ENCODE measurements at regions not wholly inside any gene's neighbourhood (a gene's known extent, or its start where the extent isn't known, plus 50 kb on each side); places are given as distances from the start of the nearest gene placed in this dataset.
A peak's percentile ranks its signal among the peaks of the same experiment; 100 is the strongest.

- H3K27ac ChIP-seq = no peak overlapping the region
- peaks cover 0 to 14% of the 10 kb centered on the region in 2 donors for H3K4me1 ChIP-seq
- TF ChIP-seq CTCF (IDR thresholded peaks at IDR 0.05) = no peak
- DNase-seq = no peak
- no peaks in the 10 kb centered on the region for H3K36me3 ChIP-seq
- H3K9me3 ChIP-seq = no peaks in the 10 kb centered on the region
- intact Hi-C loops (cut with DNase I) = no loop called here
- ATAC-seq = peak; percentile 65
- H3K4me3 ChIP-seq = no peak overlapping the region
- no peaks in the 10 kb centered on the region for H3K27me3 ChIP-seq
Observed at GRCh38 chr17:63039342-63039741, 73.3 kb downstream of the TANC2 start.

GRCh38 chr17:63039899-63040602, 74.0 kb downstream of the TANC2 start:
- Histone ChIP-seq H3K27me3 (no peaks in the 10 kb centered on the region), H3K36me3 (no peaks in the 10 kb centered on the region), H3K27ac (no peak overlapping the region), H3K9me3 (no peaks in the 10 kb centered on the region), H3K4me3 (no peak overlapping the region), H3K4me1 (peaks cover 0 to 14% of the 10 kb centered on the region in 2 donors)
- ATAC-seq (peak; percentile 90), DNase-seq (no peak)
- TF ChIP-seq CTCF (IDR thresholded peaks at IDR 0.05) = no peak
- intact Hi-C loops (cut with DNase I) = no loop called here

GRCh38 chr17:63040816-63041215, 74.8 kb downstream of the TANC2 start:
- intact Hi-C loops (cut with DNase I) = no loop called here
- Histone ChIP-seq H3K9me3 (no peaks in the 10 kb centered on the region), H3K27me3 (no peaks in the 10 kb centered on the region), H3K27ac (no peak overlapping the region), H3K4me3 (no peak overlapping the region), H3K4me1 (peaks cover 0 to 14% of the 10 kb centered on the region in 2 donors), H3K36me3 (no peaks in the 10 kb centered on the region)
- TF ChIP-seq CTCF (IDR thresholded peaks at IDR 0.05) = no peak
- ATAC-seq (no peak), DNase-seq (no peak)

GRCh38 chr17:63041251-63041650, 75.2 kb downstream of the TANC2 start:
- H3K4me1 ChIP-seq = peaks cover 0 to 14% of the 10 kb centered on the region in 2 donors
- ATAC-seq (no peak), DNase-seq (no peak)
- no peaks in the 10 kb centered on the region for H3K36me3 ChIP-seq
- no peaks in the 10 kb centered on the region for H3K27me3 ChIP-seq
- H3K4me3 ChIP-seq = no peak overlapping the region
- H3K27ac ChIP-seq = no peak overlapping the region
- TF ChIP-seq CTCF (IDR thresholded peaks at IDR 0.05) = no peak
- H3K9me3 ChIP-seq = no peaks in the 10 kb centered on the region
- intact Hi-C loops (cut with DNase I) = no loop called here

- no peak for DNase-seq
- no peak for TF ChIP-seq CTCF (IDR thresholded peaks at IDR 0.05)
- H3K27ac ChIP-seq = no peak overlapping the region
- H3K4me1 ChIP-seq = peaks cover 0 to 14% of the 10 kb centered on the region in 2 donors
- no peak for ATAC-seq
- H3K4me3 ChIP-seq = no peak overlapping the region
- H3K9me3 ChIP-seq = no peaks in the 10 kb centered on the region
- H3K36me3 ChIP-seq = no peaks in the 10 kb centered on the region
- intact Hi-C loops (cut with DNase I) = no loop called here
- H3K27me3 ChIP-seq = no peaks in the 10 kb centered on the region
Observed at GRCh38 chr17:63041722-63042121, 75.7 kb downstream of the TANC2 start.

Data from left lung (tissue), 4 donors.